Neuronal stem cell (in vitro differentiated cells): ENCODE measurements at regions not wholly inside any gene's neighbourhood (a gene's known extent, or its start where the extent isn't known, plus 50 kb on each side); places are given as distances from the start of the nearest gene placed in this dataset.
"Not testable (repeated sequence)": the region's sequence is repeated elsewhere in the genome, so short reads cannot be mapped to it uniquely, and the experiment has no call there.

ENCODE experiments used
- DNase-seq: peaks from one replicate; pipeline ENCODE4 v3.0.0-alpha.2; 2013; ENCODE audit warnings: low spot score
- H2AFZ ChIP-seq: one replicate; pipeline ENCODE4 v1.6.1; 2013; ENCODE audit warnings: mild to moderate bottlenecking, low read length, inconsistent platforms
- H2AK5ac ChIP-seq: 2 replicates; pipeline ENCODE4 v1.6.1; 2013; ENCODE audit warnings: low read depth, mild to moderate bottlenecking, inconsistent platforms, low read length, moderate library complexity, mixed read lengths
- H2BK120ac ChIP-seq: 2 replicates; pipeline ENCODE4 v1.6.1; 2013; ENCODE audit warnings: low read depth, mild to moderate bottlenecking, inconsistent platforms, low read length, moderate library complexity, mixed read lengths
- H2BK12ac ChIP-seq: one replicate; pipeline ENCODE4 v1.6.1; 2013; ENCODE audit warnings: low read length, inconsistent platforms
- H2BK15ac ChIP-seq: 2 replicates; pipeline ENCODE4 v1.6.1; 2013; ENCODE audit warnings: mild to moderate bottlenecking, low read length, inconsistent platforms, mixed read lengths
- H2BK5ac ChIP-seq: one replicate; pipeline ENCODE4 v1.6.1; 2013; ENCODE audit warnings: inconsistent platforms, mild to moderate bottlenecking, low read length, moderate library complexity
- H3K14ac ChIP-seq: one replicate; pipeline ENCODE4 v1.6.1; 2013; ENCODE audit warnings: low read length, inconsistent platforms
- H3K18ac ChIP-seq: 2 replicates; pipeline ENCODE4 v1.6.1; 2013; ENCODE audit warnings: low read length, inconsistent platforms
- H3K23ac ChIP-seq: 2 replicates; pipeline ENCODE4 v1.6.1; 2013; ENCODE audit warnings: low read depth, mild to moderate bottlenecking, mixed read lengths, low read length, inconsistent platforms; ENCODE audit not compliant: poor library complexity
- H3K27ac ChIP-seq: replicated peaks from 3 replicates; pipeline ENCODE4 v1.5.1; 2013; ENCODE audit warnings: low read length, inconsistent platforms
- H3K27me3 ChIP-seq, 3 experiments: 2 replicates each; pipeline ENCODE4 v1.6.1; 2013; ENCODE audit warnings: low read length in 3 of 3, mild to moderate bottlenecking in 2 of 3, inconsistent platforms in 1 of 3, low read depth in 1 of 3, mixed read lengths in 1 of 3, moderate library complexity in 1 of 3; ENCODE audit not compliant: control insufficient read depth in 3 of 3, insufficient read depth in 3 of 3
- H3K36me3 ChIP-seq, 2 donors: replicated peaks in 1 of 2; 2 replicates each; pipeline ENCODE4 v1.6.1; 2013; ENCODE audit warnings: low read length in 2 of 2; ENCODE audit not compliant: control insufficient read depth in 2 of 2, insufficient read depth in 2 of 2
- H3K4ac ChIP-seq: 2 replicates; pipeline ENCODE4 v1.6.1; 2013; ENCODE audit warnings: inconsistent platforms, mild to moderate bottlenecking, low read length, moderate library complexity
- H3K4me1 ChIP-seq, 2 donors: 1 replicate in 1 of 2; 2 replicates in 1 of 2; pipeline ENCODE4 v1.6.1; 2013; ENCODE audit warnings: low read length in 2 of 2, low read depth in 1 of 2; ENCODE audit not compliant: control insufficient read depth in 2 of 2, insufficient read depth in 1 of 2
- H3K4me2 ChIP-seq: one replicate; pipeline ENCODE4 v1.6.1; 2013; ENCODE audit warnings: mild to moderate bottlenecking, low read length, inconsistent platforms; ENCODE audit not compliant: insufficient read depth, poor library complexity, severe bottlenecking
- H3K4me3 ChIP-seq, 2 donors: 2 replicates each; pipeline ENCODE4 v1.5.1; 2013; ENCODE audit warnings: low read length in 2 of 2, mild to moderate bottlenecking in 2 of 2, inconsistent platforms in 1 of 2, moderate library complexity in 1 of 2
- H3K79me1 ChIP-seq: one replicate; pipeline ENCODE4 v1.6.1; 2013; ENCODE audit warnings: low read depth, mild to moderate bottlenecking, inconsistent platforms, low read length, moderate library complexity
- H3K9ac ChIP-seq: one replicate; pipeline ENCODE4 v1.6.1; 2013; ENCODE audit warnings: mild to moderate bottlenecking, low read depth, low read length, inconsistent platforms; ENCODE audit not compliant: poor library complexity
- H3K9me3 ChIP-seq, 2 donors: replicated peaks in 1 of 2; 2 replicates each; pipeline versions ENCODE3 to v1.6.1; 2013; ENCODE audit warnings: low read length in 2 of 2, mild to moderate bottlenecking in 2 of 2, inconsistent platforms in 1 of 2, low read depth in 1 of 2, mixed read lengths in 1 of 2, moderate library complexity in 1 of 2; ENCODE audit not compliant: control insufficient read depth in 2 of 2, insufficient read depth in 1 of 2
- H4K8ac ChIP-seq: one replicate; pipeline ENCODE4 v1.6.1; 2013; ENCODE audit warnings: low read depth, mild to moderate bottlenecking, inconsistent platforms, low read length, moderate library complexity
- H4K91ac ChIP-seq: one replicate; pipeline ENCODE4 v1.6.1; 2013; ENCODE audit warnings: low read length, low read depth, mild to moderate bottlenecking, inconsistent platforms; ENCODE audit not compliant: poor library complexity
- WGBS, 2 donors: extraction: QIAGEN DNeasy Blood & Tissue Kit; methylation state at CpG; one replicate each; pipeline ENCODE4 v1.1.7; 2013; ENCODE audit warnings: missing lambda C conversion rate in 2 of 2, mixed read lengths in 1 of 2; ENCODE audit not compliant: insufficient read length in 2 of 2, insufficient replicate concordance in 1 of 2; ENCODE audit errors: extremely low coverage in 2 of 2; 5-methylcytosine and 5-hydroxymethylcytosine counted together

DNA sequence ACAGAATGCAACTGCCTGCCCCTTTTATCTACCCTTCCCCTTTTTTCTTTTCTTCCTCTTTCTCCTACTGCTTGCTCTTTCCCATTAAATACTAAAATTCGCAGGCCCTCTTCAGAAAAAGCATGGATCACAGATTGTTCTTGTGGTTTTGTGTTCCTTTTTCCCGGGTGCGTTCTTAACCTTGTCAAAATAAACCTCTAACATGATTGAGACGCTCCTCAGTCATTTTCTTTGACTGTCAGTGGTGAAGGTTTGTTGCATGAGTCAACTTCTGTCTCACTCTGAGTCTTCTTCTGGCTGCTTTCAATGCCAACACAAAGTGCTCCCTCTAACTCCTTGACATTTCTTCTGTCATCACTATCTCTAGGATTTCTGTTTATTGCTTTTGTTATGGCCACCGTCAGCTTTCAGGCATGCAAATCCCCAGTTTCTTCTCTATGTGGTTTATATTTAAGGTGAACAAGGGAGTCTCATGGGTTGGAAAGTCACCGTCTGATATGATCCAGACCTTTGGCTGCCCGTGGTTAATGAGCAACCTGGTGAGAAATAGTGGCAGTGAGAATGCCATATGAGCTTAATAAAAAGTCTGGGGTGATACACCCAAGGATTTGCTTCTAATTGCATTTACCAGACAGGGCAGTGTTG lies 338.4 kb downstream of the CNTNAP3B start:
- not testable (repeated sequence) for H3K23ac ChIP-seq, DNase-seq, H3K4me3 ChIP-seq, H3K4me2 ChIP-seq, H3K27me3 ChIP-seq, H4K91ac ChIP-seq, H2BK15ac ChIP-seq, H3K14ac ChIP-seq, H2BK5ac ChIP-seq, H3K9me3 ChIP-seq, H3K18ac ChIP-seq, H4K8ac ChIP-seq, H2AK5ac ChIP-seq, H3K4ac ChIP-seq, H3K4me1 ChIP-seq, H3K36me3 ChIP-seq, H2BK12ac ChIP-seq, H3K9ac ChIP-seq, H3K79me1 ChIP-seq, H3K27ac ChIP-seq, H2BK120ac ChIP-seq, H2AFZ ChIP-seq
- WGBS, 2 donors, result no CpG with 5 or more reads among the region's 7 CpGs

DNA sequence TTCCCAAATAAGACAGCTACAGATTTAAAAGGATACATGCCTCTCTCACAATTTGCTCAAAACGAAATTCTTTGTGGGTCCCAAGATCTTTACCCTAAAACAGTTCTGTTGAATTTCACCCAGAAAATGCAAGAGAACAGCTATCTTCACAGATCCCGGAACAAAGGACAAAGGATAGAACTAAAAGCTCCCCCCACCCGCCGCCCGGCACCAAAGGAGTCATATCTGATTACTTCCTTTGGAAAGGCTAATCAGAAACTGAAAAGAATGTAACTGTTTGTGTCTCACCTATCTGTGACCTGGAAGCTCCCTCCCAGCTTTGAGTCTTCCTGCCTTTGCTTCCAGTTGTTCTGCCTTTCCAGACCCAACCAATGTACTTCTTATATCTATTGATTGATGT lies 339.2 kb downstream of the CNTNAP3B start:
- H3K36me3 ChIP-seq, H2AK5ac ChIP-seq, H3K9ac ChIP-seq, H2BK12ac ChIP-seq, H3K27ac ChIP-seq, H3K4me2 ChIP-seq, H3K27me3 ChIP-seq, H2BK120ac ChIP-seq, H3K4me3 ChIP-seq, H2AFZ ChIP-seq, H2BK15ac ChIP-seq, H3K9me3 ChIP-seq, H4K91ac ChIP-seq, H3K4ac ChIP-seq, H3K14ac ChIP-seq, DNase-seq, H3K4me1 ChIP-seq, H4K8ac ChIP-seq, H3K79me1 ChIP-seq, H2BK5ac ChIP-seq, H3K23ac ChIP-seq, H3K18ac ChIP-seq: not testable (repeated sequence)
- WGBS, 2 donors, result no CpG with 5 or more reads among the region's 5 CpGs

DNA sequence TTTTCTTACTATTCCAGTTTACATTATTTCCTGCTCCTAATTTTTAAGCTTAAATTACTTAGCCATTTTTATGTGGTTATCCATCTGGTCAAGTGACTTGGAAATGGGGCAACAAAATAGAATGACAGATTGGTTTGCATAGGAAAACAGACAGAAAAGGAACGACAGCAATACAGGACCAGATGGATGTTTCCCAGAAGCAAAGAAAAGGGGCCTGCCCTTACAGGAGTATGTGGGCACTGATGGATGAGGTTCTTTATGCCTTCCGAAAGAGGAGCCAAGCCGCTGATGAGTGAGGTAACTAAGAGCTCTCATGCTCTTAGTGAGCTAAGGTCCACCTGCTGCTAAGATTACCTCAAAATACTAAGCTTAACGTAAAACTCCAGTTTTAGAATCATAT lies 339.8 kb downstream of the CNTNAP3B start:
- not testable (repeated sequence) for H4K8ac ChIP-seq, H3K27ac ChIP-seq, H2BK5ac ChIP-seq, H3K4ac ChIP-seq, H3K4me1 ChIP-seq, H2AK5ac ChIP-seq, H2BK120ac ChIP-seq, H3K4me2 ChIP-seq, H3K9me3 ChIP-seq, H3K79me1 ChIP-seq, H3K18ac ChIP-seq, H2BK12ac ChIP-seq, DNase-seq, H3K14ac ChIP-seq, H2AFZ ChIP-seq, H3K9ac ChIP-seq, H2BK15ac ChIP-seq, H3K4me3 ChIP-seq, H3K36me3 ChIP-seq, H4K91ac ChIP-seq, H3K27me3 ChIP-seq, H3K23ac ChIP-seq
- no CpG with 5 or more reads among the region's 4 CpGs for WGBS, 2 donors

DNA sequence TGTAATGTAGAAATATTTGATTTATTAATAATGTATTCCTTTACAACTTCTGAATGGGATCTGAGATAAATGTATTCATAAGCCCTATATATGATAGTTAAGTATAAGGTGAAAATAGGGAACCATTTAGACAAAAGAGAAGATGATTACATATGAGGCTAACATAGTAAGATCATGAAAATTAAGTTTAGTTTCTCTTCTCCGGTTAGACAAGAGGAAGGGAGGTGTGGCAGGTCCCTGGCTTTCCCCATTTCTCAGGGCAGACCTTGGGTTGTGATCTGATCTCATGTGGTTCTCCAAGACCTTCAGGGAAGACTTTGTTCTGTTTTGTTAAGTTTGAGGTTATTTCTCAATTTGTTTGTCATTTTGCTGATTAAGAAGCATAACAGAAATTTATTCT lies 341.3 kb downstream of the CNTNAP3B start:
- not testable (repeated sequence) for H4K91ac ChIP-seq, DNase-seq, H3K4me2 ChIP-seq, H3K18ac ChIP-seq, H2AFZ ChIP-seq, H2BK5ac ChIP-seq, H3K4me3 ChIP-seq, H3K23ac ChIP-seq, H3K4ac ChIP-seq, H3K4me1 ChIP-seq, H3K27me3 ChIP-seq, H4K8ac ChIP-seq, H2BK120ac ChIP-seq, H3K14ac ChIP-seq, H3K79me1 ChIP-seq, H2BK12ac ChIP-seq, H3K36me3 ChIP-seq, H3K27ac ChIP-seq, H3K9ac ChIP-seq, H2AK5ac ChIP-seq, H2BK15ac ChIP-seq, H3K9me3 ChIP-seq
- no CpG with 5 or more reads among the region's 1 CpG for WGBS, 2 donors
